Neural cell (in vitro differentiated cells): ENCODE measurements at regions not wholly inside any gene's neighbourhood (a gene's known extent, or its start where the extent isn't known, plus 50 kb on each side); places are given as distances from the start of the nearest gene placed in this dataset.

ENCODE experiments used
- H2AFZ ChIP-seq: fragments of 200-600, 300-800 bp; sonication (generic), shearing (Covaris generic); 2 replicates; pipeline ENCODE4 v1.6.0; 2014; ENCODE audit warnings: low read depth, mild to moderate bottlenecking, antibody characterized with exemption, low read length, moderate library complexity
- H3F3A ChIP-seq: fragments of 200-600 bp; shearing (Covaris generic); 2 replicates; pipeline ENCODE4 v1.6.1; 2016; ENCODE audit warnings: mild to moderate bottlenecking, moderate library complexity, mixed read lengths, antibody characterized with exemption, low read length; ENCODE audit not compliant: insufficient read depth, poor library complexity, severe bottlenecking
- H3K27ac ChIP-seq: fragments of 200-600, 300-800 bp; sonication (generic), shearing (Covaris generic); 2 replicates; pipeline ENCODE4 v1.5.1; 2014; ENCODE audit warnings: mild to moderate bottlenecking, low read length, moderate library complexity
- H3K27me3 ChIP-seq: fragments of 300-800, 200-600 bp; sonication (generic), shearing (Covaris generic); 2 replicates; pipeline ENCODE4 v1.6.0; 2014; ENCODE audit warnings: mild to moderate bottlenecking, low read depth, low read length, moderate library complexity; ENCODE audit not compliant: insufficient read depth
- H3K36me3 ChIP-seq: fragments of 300-800, 200-600 bp; sonication (generic), shearing (Covaris generic); 2 replicates; pipeline ENCODE4 v1.5.1; 2014; ENCODE audit warnings: mild to moderate bottlenecking, antibody characterized with exemption, low read length, moderate library complexity; ENCODE audit not compliant: insufficient read depth
- H3K4me2 ChIP-seq: fragments of 300-800, 200-600 bp; sonication (generic), shearing (Covaris generic); 2 replicates; pipeline ENCODE4 v1.6.0; 2014; ENCODE audit warnings: mild to moderate bottlenecking, low read length
- H3K4me3 ChIP-seq: fragments of 300-800, 200-600 bp; sonication (generic), shearing (Covaris generic); 2 replicates; pipeline ENCODE4 v1.5.1; 2014; ENCODE audit warnings: mild to moderate bottlenecking, low read length, moderate library complexity
- H3K79me2 ChIP-seq: fragments of 200-600 bp; shearing (Covaris generic); replicated peaks from 2 replicates; pipeline ENCODE4 v1.6.0; 2014; ENCODE audit warnings: mild to moderate bottlenecking, low read length, moderate library complexity; ENCODE audit not compliant: insufficient read depth
- H3K9ac ChIP-seq: fragments of 300-800, 200-600 bp; sonication (generic), shearing (Covaris generic); 2 replicates; pipeline ENCODE4 v1.6.1; 2016; ENCODE audit warnings: mild to moderate bottlenecking, low read length, mixed read lengths
- H3K9me2 ChIP-seq: fragments of 200-600 bp; shearing (Covaris generic); 2 replicates; pipeline ENCODE4 v1.6.1; 2016; ENCODE audit warnings: mild to moderate bottlenecking, low read length, mixed read lengths; ENCODE audit not compliant: insufficient read depth
- H3K9me3 ChIP-seq: fragments of 200-600, 300-800 bp; sonication (generic), shearing (Covaris generic); 2 replicates; pipeline ENCODE4 v1.6.1; 2016; ENCODE audit warnings: mild to moderate bottlenecking, mixed run types, low read length, moderate library complexity, mixed read lengths
- H4K20me1 ChIP-seq: fragments of 200-600 bp; shearing (Covaris generic); 2 replicates; pipeline ENCODE4 v1.6.1; 2016; ENCODE audit warnings: mild to moderate bottlenecking, mixed run types; ENCODE audit not compliant: insufficient read depth
- CTCF ChIP-seq: fragments of 450-650 bp; IDR thresholded peaks from 2 replicates; pipeline ENCODE4 v1.5.1; 2014; ENCODE audit warnings: antibody characterized with exemption, mild to moderate bottlenecking, moderate library complexity; ENCODE audit not compliant: poor library complexity, severe bottlenecking
- EP300 ChIP-seq: fragments of 450-650 bp; conservative IDR thresholded peaks from 2 replicates; pipeline ENCODE4 v1.6.1; 2014; ENCODE audit warnings: antibody characterized with exemption, mild to moderate bottlenecking, moderate library complexity; ENCODE audit not compliant: poor library complexity, severe bottlenecking
- EZH2 ChIP-seq: fragments of 200-600, 300-800 bp; shearing (Covaris generic), sonication (generic); IDR thresholded peaks from 2 replicates; pipeline ENCODE4 v1.6.1; 2014; ENCODE audit warnings: antibody characterized with exemption, low read length, borderline replicate concordance, mild to moderate bottlenecking; ENCODE audit not compliant: insufficient read depth, poor library complexity, severe bottlenecking
- MXI1 ChIP-seq: fragments of 450-650 bp; conservative IDR thresholded peaks from 2 replicates; pipeline ENCODE4 v1.6.1; 2014; ENCODE audit warnings: antibody characterized with exemption, mild to moderate bottlenecking; ENCODE audit not compliant: poor library complexity, severe bottlenecking
- POLR2AphosphoS5 ChIP-seq: IDR thresholded peaks from 2 replicates; pipeline ENCODE4 v1.6.1; 2012
- RAD21 ChIP-seq: fragments of 450-650 bp; conservative IDR thresholded peaks from 2 replicates; pipeline ENCODE4 v1.6.1; 2014; ENCODE audit warnings: antibody characterized with exemption, mild to moderate bottlenecking, moderate library complexity
- REST ChIP-seq: IDR thresholded peaks from 2 replicates; pipeline ENCODE4 v1.6.1; 2012; ENCODE audit warnings: borderline replicate concordance
- SMC3 ChIP-seq: fragments of 450-650 bp; conservative IDR thresholded peaks from 2 replicates; pipeline ENCODE4 v1.6.1; 2014; ENCODE audit warnings: antibody characterized with exemption, mild to moderate bottlenecking, moderate library complexity; ENCODE audit not compliant: poor library complexity
- TAF1 ChIP-seq: IDR thresholded peaks from 2 replicates; pipeline ENCODE4 v1.6.1; 2012; ENCODE audit warnings: low read depth

- H3K9me3 ChIP-seq = peaks cover 2% of the 10 kb centered on the region
- no peaks in the 10 kb centered on the region for H3K9me2 ChIP-seq
- H3F3A ChIP-seq = no peaks in the 10 kb centered on the region
- H2AFZ ChIP-seq = no peak overlapping the region
- no peak overlapping the region for H3K9ac ChIP-seq
- H3K27ac ChIP-seq = no peak overlapping the region
- no peak overlapping the region for H3K4me2 ChIP-seq
- H3K27me3 ChIP-seq = no peaks in the 10 kb centered on the region
- no peak for TF ChIP-seq POLR2AphosphoS5
- TF ChIP-seq MXI1 = no peak
- no peak for TF ChIP-seq SMC3
- no peak for TF ChIP-seq EZH2
- TF ChIP-seq REST = no peak
- no peak for TF ChIP-seq TAF1
- no peak for TF ChIP-seq CTCF
- no peak for TF ChIP-seq EP300
- no peak for TF ChIP-seq RAD21
- H4K20me1 ChIP-seq = no peaks in the 10 kb centered on the region
- no peaks in the 10 kb centered on the region for H3K36me3 ChIP-seq
- H3K4me3 ChIP-seq = no peak overlapping the region
- H3K79me2 ChIP-seq = no peaks in the 10 kb centered on the region
Observed at GRCh38 chr21:41672543-41672915, 94.3 kb downstream of the RIPK4 start.

- Histone ChIP-seq H3K4me3 (no peak overlapping the region), H3K27me3 (no peaks in the 10 kb centered on the region), H3K36me3 (no peaks in the 10 kb centered on the region), H3K79me2 (no peaks in the 10 kb centered on the region), H2AFZ (no peak overlapping the region), H3K4me2 (no peak overlapping the region), H3K27ac (no peak overlapping the region), H4K20me1 (no peaks in the 10 kb centered on the region), H3K9me3 (no peaks in the 10 kb centered on the region), H3K9ac (no peak overlapping the region), H3K9me2 (no peaks in the 10 kb centered on the region), H3F3A (no peaks in the 10 kb centered on the region)
- no peak for TF ChIP-seq REST
- TF ChIP-seq CTCF = no peak
- no peak for TF ChIP-seq SMC3
- TF ChIP-seq TAF1 = no peak
- TF ChIP-seq EZH2 = no peak
- TF ChIP-seq EP300 = no peak
- no peak for TF ChIP-seq MXI1
- no peak for TF ChIP-seq POLR2AphosphoS5
- no peak for TF ChIP-seq RAD21
Observed at GRCh38 chr21:41671859-41672542, 94.9 kb downstream of the RIPK4 start.
